Mucosa of descending colon (tissue), 3 donors: ENCODE measurements at regions not wholly inside any gene's neighbourhood (a gene's known extent, or its start where the extent isn't known, plus 50 kb on each side); places are given as distances from the start of the nearest gene placed in this dataset.

ENCODE experiments used
- ATAC-seq: fragments of 200-7000 bp; cut with Tn5 transposase; one replicate; pipeline ENCODE4 v1.9.1; 2020; ENCODE audit warnings: mild to moderate bottlenecking, moderate library complexity
- DNase-seq, 3 donors: peaks; one replicate each; pipeline ENCODE4 v3.0.0-alpha.2; 2020
- H3K36me3 ChIP-seq: fragments of 200-600 bp; one replicate; pipeline ENCODE4 v1.8.0; 2021; ENCODE audit warnings: low read depth, mild to moderate bottlenecking
- H3K4me1 ChIP-seq: fragments of 200-600 bp; one replicate; pipeline ENCODE4 v1.8.0; 2021; ENCODE audit warnings: low read depth, mild to moderate bottlenecking
- H3K4me3 ChIP-seq: fragments of 200-600 bp; one replicate; pipeline ENCODE4 v1.8.0; 2021; ENCODE audit warnings: mild to moderate bottlenecking
- H3K9me3 ChIP-seq: fragments of 200-600 bp; one replicate; pipeline ENCODE4 v1.8.0; 2021; ENCODE audit warnings: mild to moderate bottlenecking
- CTCF ChIP-seq: fragments of 200-600 bp; IDR thresholded peaks from one replicate; pipeline ENCODE4 v1.8.0; 2022; ENCODE audit warnings: antibody characterized with exemption, mild to moderate bottlenecking
- intact Hi-C, 2 donors: fragments of 100-400 bp; cut with DNase I in 1 of 2; cut with micrococcal nuclease in 1 of 2; formaldehyde crosslinking; loops; one replicate each; pipeline versions ENCODE4 v1.11.0 to v1.11.1; 2022; cut with DNase I, micrococcal nuclease
- donor health status: DM: no; HTN: no; CAD: no; lungs with moderate emphysema.
- donor health status: DM: no; HTN: no; CAD: no.
- donor health status: DM: no; HTN: yes; CAD: no.

DNA sequence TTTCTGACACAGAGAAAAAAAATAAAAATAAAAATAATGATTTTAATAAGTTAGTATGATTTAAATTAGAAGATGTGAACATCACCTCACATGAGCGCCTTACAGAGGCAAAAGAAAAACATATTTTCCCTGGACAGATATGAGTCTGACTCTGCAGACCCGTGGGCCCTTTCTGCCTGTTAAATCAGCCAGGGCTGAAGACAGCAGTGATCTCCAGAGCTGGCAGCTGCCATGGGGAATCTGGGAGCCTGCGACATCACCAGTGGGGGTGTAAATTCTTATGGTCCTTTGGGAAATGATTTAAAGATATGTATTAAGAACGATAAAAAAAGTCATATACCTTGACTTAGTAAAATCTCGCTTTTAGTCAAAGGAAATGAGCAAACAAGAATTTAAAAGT, 65.7 kb upstream of the FOXF1 start:
- H3K36me3 ChIP-seq = no peaks in the 10 kb centered on the region
- intact Hi-C loops = no loop called here
- H3K9me3 ChIP-seq = no peaks in the 10 kb centered on the region
- ATAC-seq (no peak), DNase-seq (no peak)
- no peak overlapping the region for H3K4me3 ChIP-seq
- TF ChIP-seq CTCF = no peak
- H3K4me1 ChIP-seq = no peaks in the 10 kb centered on the region

GRCh38 chr16:86446279-86446678, 64.0 kb upstream of the FOXF1 start:
- intact Hi-C loops = no loop called here
- H3K36me3 ChIP-seq = no peaks in the 10 kb centered on the region
- TF ChIP-seq CTCF = no peak
- H3K4me3 ChIP-seq = no peak overlapping the region
- no peak for ATAC-seq
- no peak for DNase-seq
- H3K9me3 ChIP-seq = no peaks in the 10 kb centered on the region
- no peaks in the 10 kb centered on the region for H3K4me1 ChIP-seq

DNA sequence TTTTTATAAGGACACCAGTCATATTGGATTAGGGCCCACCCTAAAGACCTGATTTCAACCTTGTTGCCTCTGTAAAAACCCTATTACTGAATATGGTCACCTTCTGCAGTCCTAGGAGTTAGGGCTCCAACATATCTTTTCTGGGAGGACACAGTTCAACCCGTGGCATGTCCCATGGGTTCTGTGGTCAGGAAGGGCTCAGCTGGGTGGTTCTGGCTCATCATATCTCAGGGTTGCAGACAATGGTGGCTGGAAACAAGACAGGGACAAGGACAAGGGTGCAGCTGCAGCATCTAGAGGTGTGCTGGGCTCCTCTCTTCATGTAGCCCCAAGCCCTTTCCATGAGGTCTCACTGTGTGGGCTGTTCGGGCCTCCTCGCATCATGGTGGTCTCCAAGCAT, 63.1 kb upstream of the FOXF1 start:
- no peak for ATAC-seq
- intact Hi-C loops = no loop called here

DNA sequence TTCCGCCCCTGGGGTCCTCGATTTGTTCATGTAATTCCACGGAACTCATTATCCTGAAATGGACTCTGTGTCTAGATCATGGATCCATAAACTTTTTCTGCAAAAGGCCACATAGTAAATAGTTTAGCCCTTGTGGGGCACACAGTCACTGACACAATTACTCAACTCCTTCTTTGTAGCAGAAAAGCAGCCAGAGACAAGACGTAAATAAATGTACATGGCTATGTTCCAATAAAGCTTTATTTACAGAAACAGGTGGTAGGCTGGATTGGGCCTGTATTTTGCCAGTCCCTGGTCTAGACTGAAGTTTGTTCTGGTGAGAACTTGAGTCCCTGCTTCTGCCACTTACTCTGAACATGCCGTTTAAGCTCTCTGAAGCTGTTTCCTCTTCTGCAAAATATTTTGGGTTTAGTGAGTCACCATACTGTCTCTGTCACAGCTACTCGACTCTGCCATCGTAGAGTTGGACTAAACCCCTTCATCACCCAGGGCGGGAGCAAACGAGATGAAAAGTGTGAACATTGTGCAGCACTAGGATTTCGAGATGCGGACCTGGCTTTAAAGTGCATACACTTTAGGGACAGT, 61.9 kb upstream of the FOXF1 start:
- intact Hi-C loops = no loop called here
- Histone ChIP-seq H3K36me3 (no peaks in the 10 kb centered on the region), H3K9me3 (no peaks in the 10 kb centered on the region), H3K4me3 (no peak overlapping the region), H3K4me1 (no peaks in the 10 kb centered on the region)
- ATAC-seq = no peak
- TF ChIP-seq CTCF = no peak
- no peak for DNase-seq

More for the DNA sequence above, 63.1 kb upstream of the FOXF1 start:
- no peak for TF ChIP-seq CTCF
- DNase-seq = no peak
- H3K36me3 ChIP-seq = no peaks in the 10 kb centered on the region
- H3K4me1 ChIP-seq = no peaks in the 10 kb centered on the region
- H3K4me3 ChIP-seq = no peak overlapping the region
- no peaks in the 10 kb centered on the region for H3K9me3 ChIP-seq

GRCh38 chr16:86449446-86450095, 60.8 kb upstream of the FOXF1 start:
- ATAC-seq (no peak), DNase-seq (no peak)
- H3K36me3 ChIP-seq = no peaks in the 10 kb centered on the region
- TF ChIP-seq CTCF = no peak
- intact Hi-C loops = no loop called here
- no peaks in the 10 kb centered on the region for H3K9me3 ChIP-seq
- H3K4me3 ChIP-seq = no peak overlapping the region
- no peaks in the 10 kb centered on the region for H3K4me1 ChIP-seq
